ENCODE measurements at regions not wholly inside any gene's neighbourhood (a gene's known extent, or its start where the extent isn't known, plus 50 kb on each side); places are given as distances from the start of the nearest gene placed in this dataset.

DNA sequence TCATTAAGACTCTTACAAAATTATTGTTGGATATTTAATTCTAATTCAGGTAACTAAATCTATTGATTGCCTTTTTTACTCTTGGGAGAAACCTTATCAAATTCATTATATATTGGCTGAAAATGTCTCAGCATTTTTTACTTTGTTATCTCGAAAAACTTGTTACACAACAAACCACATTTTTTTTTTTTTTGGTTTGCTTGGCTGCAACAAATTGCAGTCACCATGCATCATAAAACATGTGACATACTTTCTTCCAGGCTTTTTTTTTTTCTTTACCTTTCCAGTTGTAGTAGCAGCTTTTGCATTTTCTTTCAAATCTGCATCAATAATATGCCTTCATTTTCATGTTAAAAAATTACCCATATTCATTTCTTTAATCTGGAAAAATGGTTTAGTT, 186.7 kb downstream of the TDRD15 start:
- no peak for TF ChIP-seq POLR2A (IDR thresholded peaks at IDR 0.05)
- TF ChIP-seq, protein P1, sequence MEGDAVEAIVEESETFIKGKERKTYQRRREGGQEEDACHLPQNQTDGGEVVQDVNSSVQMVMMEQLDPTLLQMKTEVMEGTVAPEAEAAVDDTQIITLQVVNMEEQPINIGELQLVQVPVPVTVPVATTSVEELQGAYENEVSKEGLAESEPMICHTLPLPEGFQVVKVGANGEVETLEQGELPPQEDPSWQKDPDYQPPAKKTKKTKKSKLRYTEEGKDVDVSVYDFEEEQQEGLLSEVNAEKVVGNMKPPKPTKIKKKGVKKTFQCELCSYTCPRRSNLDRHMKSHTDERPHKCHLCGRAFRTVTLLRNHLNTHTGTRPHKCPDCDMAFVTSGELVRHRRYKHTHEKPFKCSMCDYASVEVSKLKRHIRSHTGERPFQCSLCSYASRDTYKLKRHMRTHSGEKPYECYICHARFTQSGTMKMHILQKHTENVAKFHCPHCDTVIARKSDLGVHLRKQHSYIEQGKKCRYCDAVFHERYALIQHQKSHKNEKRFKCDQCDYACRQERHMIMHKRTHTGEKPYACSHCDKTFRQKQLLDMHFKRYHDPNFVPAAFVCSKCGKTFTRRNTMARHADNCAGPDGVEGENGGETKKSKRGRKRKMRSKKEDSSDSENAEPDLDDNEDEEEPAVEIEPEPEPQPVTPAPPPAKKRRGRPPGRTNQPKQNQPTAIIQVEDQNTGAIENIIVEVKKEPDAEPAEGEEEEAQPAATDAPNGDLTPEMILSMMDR (IDR thresholded peaks at IDR 0.05) = no peak

Measured in ovary (tissue), 3 donors.